ENCODE measurements at regions not wholly inside any gene's neighbourhood (a gene's known extent, or its start where the extent isn't known, plus 50 kb on each side); places are given as distances from the start of the nearest gene placed in this dataset.

GRCh38 chr12:58140395-58140794, 199.0 kb downstream of the ATP23 start:
- no peak for DNase-seq

- no peak for DNase-seq
These were observed 201.6 kb downstream of the ATP23 start for GRCh38 chr12:58142991-58143390.

DNA sequence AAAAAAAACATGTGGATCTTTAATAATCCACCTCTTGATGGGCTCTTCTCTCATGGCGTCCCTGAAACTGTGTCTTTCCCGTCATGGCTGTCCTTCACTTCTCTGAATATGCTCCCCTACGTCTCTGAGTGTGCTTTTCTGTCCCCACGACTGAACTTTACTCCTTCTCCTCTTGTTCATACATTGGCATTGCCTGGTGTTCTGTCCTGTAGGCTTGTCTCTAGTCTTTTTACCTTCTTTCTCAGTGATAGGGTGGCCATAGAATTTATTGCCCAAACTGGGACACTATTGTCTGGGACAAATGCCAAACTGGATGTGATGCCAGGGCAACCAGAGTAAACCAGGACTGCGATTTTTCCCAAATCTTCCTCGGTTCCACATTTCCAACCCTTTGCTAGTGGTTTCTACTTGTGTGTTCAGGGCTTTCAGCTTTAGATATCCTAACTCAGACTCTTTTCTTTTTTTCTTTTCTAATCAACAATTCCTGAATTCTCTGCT, 202.2 kb downstream of the ATP23 start:
- DNase-seq = no peak

GRCh38 chr12:58148405-58148804, 207.0 kb downstream of the ATP23 start:
- DNase-seq = no peak

- DNase-seq = no peak
These were observed 207.6 kb downstream of the ATP23 start for GRCh38 chr12:58148976-58149375.

DNA sequence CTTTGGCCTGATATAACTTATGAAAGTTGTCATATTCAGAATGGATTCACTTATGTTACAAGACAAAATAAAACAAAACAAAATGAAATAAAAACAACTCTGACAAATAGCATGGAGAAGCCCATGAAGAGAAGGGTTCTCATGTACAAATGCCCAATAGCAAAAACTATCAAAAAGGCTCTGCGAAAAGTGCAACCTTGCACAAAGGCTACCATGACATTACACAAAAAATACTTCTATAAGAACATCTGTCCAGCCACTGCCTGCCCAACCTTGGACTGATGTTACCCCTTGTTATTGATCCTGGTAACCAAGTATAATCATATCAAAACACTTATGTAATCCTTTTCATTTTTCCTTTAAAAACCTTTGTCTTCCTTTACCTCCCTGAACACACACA, 213.0 kb downstream of the ATP23 start:
- DNase-seq = no peak

- DNase-seq = no peak
These were observed 215.3 kb downstream of the ATP23 start for GRCh38 chr12:58156697-58157096.

- DNase-seq = no peak
These were observed 218.6 kb downstream of the ATP23 start for GRCh38 chr12:58159941-58160340.

GRCh38 chr12:58161773-58162172, 220.4 kb downstream of the ATP23 start:
- no peak for DNase-seq

- no peak for DNase-seq
These were observed 221.7 kb downstream of the ATP23 start for GRCh38 chr12:58163021-58163420.

- DNase-seq = no peak
These were observed 225.3 kb downstream of the ATP23 start for GRCh38 chr12:58166643-58167042.

GRCh38 chr12:58167622-58168021, 226.3 kb downstream of the ATP23 start:
- no peak for DNase-seq

DNA sequence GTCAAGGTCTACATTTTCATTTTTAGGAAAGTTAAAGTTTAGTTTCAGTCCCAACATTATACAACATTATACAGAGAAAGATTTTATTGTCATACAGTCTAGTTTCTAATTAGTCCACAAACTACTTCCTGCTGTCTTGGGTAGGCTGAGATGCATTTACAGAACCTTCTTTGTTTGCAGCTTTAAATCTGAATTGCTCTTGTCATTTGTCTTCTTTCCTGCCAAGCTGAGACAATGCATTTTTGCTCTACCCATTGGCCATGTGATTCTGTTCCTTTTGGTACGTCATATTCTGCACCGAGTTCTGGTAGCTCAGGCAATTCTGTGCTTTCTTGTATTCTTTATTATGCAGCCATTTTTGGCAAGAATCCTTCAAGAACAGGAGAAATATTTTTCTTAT, 228.5 kb downstream of the ATP23 start:
- no peak for DNase-seq

DNA sequence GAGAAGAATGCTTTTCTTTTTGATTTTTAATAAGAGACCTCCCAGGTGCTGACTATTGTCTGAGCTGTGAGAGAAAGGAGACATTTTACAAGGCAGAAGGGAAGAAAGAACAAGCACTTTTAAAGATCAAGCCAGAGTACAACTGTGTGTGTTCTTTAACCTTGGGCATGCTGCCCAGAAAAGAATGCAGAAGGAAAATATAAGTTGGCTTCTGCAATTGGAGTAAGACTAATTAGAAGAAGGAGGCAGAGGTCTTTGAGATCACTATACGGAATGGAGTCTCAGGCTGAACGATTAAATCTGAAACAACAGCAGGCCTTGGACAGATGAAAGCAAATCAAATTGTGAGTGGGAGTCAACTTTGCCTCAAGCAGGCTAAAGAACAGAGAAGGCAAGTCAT, 230.5 kb downstream of the ATP23 start:
- no peak for DNase-seq

- DNase-seq = no peak
These were observed 231.2 kb downstream of the ATP23 start for GRCh38 chr12:58172433-58173073.

DNA sequence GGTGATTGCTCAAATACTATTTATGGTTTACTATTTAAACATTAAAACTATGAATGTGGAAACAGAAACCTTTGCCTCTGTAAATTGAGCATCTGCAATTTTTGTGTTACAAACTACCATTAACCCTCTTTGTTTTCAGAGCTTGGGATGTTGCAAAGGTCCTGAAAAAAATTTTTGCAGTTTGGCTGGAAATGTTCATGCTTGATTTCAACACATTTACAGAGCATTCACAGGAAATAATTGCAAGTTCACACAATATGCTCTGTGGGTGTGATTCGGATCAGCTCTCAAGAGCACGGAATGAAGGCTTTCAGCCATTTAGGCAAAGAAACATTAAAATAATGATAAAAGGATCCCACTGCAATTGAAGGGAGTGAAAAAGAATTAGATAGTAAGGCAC, 232.9 kb downstream of the ATP23 start:
- no peak for DNase-seq

DNA sequence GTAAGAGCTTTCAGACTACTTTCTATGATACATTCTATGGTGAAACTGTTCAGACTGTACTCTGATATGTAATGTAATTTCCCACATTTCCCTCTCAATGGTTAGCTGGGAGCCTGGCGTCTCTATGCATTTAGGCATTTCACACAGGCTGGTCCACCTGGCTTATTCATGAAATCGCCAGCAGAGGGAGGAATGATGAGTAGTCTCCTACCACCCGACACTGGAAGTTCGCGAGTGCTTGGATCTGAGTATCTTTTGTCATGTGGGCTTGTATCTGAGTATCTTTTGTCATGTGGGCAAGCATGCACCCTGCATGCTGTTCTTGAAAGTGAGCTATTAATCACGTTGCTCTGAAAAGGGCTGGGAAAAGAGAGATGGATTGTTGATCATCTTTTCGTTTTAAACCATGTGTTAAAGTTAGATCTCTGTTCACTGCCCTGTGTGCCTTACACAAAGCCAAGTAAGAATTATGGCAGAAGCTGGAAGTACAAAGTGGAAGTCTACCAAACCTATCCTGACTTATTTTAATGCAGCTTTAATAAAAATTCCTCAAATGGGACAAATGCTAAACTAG, 235.0 kb downstream of the ATP23 start:
- DNase-seq = no peak

DNA sequence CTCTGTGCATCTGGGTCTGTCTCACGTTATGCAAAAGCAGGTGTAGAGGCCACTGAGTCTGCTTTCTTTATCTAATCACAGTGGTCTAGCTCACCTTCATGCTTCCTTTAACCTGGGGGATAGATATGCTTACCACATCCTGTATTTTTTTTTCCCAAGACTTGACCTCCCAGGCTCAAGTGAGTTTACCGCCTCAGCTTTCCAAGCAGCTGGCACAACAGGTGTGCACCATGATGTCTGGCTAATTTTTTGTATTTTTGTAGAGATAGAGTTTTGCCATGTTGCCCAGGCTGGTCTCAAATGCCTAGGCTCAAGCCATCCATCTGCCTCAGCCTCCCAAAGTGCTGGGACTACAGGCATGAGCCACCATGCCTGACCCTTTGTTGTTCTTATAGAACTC, 236.0 kb downstream of the ATP23 start:
- no peak for DNase-seq

DNA sequence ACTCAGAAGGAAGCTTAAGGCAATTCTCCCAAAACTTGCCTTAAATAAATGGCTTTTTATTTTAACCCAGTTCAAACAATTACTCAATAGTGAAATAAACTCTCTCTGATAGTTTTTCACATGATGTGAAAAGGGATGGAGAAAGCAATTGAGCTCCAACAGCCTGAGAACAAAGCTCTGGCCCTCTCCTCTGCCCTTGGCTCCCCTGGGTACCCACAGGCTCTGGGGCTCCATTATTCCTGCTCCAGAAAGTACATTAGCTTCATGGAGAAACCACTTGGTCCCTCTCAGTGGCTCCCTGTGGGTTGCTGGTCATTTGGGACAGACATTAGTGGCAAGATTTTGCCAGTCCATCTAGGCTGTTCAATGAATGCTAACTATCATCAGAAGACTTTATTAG, 242.8 kb downstream of the ATP23 start:
- no peak for DNase-seq

DNA sequence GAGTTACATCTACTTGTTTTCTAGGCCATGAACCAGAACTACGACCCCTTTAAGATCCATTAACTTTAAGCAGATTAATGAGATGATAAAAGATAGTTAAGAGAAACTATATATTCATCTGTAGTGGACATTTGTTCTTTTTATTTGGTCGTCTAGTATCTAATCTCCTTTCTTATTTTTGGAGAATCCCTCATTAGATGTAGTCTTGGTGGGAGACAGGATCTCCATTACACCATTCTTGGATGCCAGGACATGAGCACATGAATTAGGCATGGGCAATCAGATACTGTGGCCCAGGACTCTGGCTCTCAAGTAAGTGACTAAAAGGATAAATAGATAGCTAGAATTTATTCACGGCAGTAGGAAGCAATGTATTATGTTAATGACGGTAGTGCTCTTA, 245.0 kb downstream of the ATP23 start:
- DNase-seq = no peak

DNA sequence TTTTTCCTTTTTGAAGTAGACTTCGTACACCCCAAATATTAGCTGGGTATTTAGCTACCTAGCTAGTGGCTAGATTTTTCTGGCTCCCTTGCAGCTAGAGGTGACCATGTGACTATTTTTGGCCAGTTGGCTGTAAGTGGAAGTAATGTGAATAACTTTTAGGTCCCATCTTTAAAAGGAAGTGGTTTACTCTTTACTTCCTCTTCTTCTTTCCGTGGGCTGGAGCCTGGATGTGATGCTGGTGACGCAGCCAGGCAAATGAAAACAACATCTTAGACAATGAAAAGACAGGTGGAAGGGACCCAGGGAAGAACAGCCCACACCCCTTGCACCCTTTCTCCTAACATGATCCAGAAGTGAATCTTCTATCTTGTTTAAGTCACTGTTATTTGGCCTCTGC, 245.5 kb downstream of the ATP23 start:
- DNase-seq = no peak

GRCh38 chr12:58189030-58189429, 247.7 kb downstream of the ATP23 start:
- no peak for DNase-seq

DNA sequence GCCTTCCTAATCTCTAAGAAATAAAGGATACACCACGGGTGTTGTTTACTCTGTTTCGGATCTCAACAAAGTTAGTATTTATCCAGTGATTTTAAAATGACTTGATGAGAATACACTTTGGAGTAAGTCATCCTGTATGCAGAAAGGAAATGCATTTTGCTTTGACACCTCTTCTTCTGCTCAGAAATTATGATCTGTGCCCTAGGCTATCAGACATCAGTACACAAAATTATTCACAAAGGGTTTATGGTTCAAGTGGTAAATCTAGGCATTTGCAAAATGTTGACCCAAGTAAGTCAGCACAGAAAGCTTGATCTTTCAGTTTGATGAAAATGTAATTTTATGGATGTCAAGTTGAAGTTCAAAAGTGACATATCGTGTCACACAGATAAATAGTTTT, 248.5 kb downstream of the ATP23 start:
- DNase-seq = no peak

DNA sequence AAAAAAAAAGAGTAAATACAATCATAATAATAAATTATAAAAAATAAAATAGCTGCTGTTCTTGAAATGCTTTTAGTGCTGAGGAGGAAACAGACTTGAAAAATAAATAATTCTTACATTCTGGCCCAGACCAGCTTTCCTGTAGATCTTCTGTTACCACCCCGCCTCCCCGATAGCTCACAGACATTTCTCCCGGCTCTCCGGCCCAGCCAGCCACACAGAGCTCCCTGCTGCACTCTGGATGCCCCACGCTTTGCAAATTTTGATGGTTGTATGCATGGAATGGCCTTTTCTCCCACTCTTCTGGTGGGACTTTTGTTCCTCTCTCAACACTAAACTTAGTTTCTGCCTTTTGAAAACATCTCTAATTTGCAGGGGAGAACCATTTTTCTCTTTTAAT, 249.3 kb downstream of the ATP23 start:
- no peak for DNase-seq

- DNase-seq = no peak
These were observed 255.6 kb downstream of the ATP23 start for GRCh38 chr12:58196971-58197370.

Data from CD4-positive, alpha-beta T cell treated with Interleukin-17A for 1 hour (primary cell).